HepG2 (cell line): ENCODE measurements at regions not wholly inside any gene's neighbourhood (a gene's known extent, or its start where the extent isn't known, plus 50 kb on each side); places are given as distances from the start of the nearest gene placed in this dataset.

Source experiments
- ATAC-seq: fragments of 200-7000 bp; cut with Tn5 transposase; 3 replicates; pipeline ENCODE4 v1.9.1; 2020; ENCODE audit warnings: mild to moderate bottlenecking, moderate library complexity
- BruUV-seq: library from RNA; stranded (reverse); fragments of 400-500 nt; replicated peaks from 2 replicates; lab custom pipeline; 2021; lab: Mats Ljungman, UMichigan
- CTCF ChIA-PET: fragments of 300-600 bp; formaldehyde crosslinking; extraction: SDS; loops from one replicate; lab custom pipeline; 2021; ENCODE audit warnings: low total read pairs, inconsistent platforms, low intra/inter-chr PET ratio; lab: Yijun Ruan, JAX
- POLR2A ChIA-PET: fragments of 350-600 bp; sonication (Branson Sonifier 250); formaldehyde crosslinking; loops from one replicate; lab custom pipeline; 2020; ENCODE audit warnings: antibody characterized with exemption, inconsistent platforms; lab: Yijun Ruan, JAX
- DNase-seq: peaks from one replicate; pipeline ENCODE4 v3.0.0-alpha.2; 2015; ENCODE audit warnings: low spot score
- FAIRE-seq: peaks from 3 replicates; lab custom pipeline; 2011; peaks lifted over from hg19 to GRCh38; lab: Jason Lieb, UNC
- H2AFZ ChIP-seq: one replicate; pipeline ENCODE4 v1.6.1; 2011; ENCODE audit warnings: low read length, inconsistent platforms
- H3K27ac ChIP-seq: fragments of 300-600 bp; 3 replicates; pipeline ENCODE4 v1.8.0; 2011; ENCODE audit warnings: mixed run types, mild to moderate bottlenecking, mixed read lengths, low read length, inconsistent platforms; ENCODE audit not compliant: insufficient read depth; ENCODE audit errors: extremely low read length
- H3K27me3 ChIP-seq, 2 experiments: fragments of 200-600 bp in 1 of 2; 2 replicates in 1 of 2; 3 replicates in 1 of 2; pipeline versions ENCODE4 v1.6.0 to v1.8.0; 2011; ENCODE audit warnings: low read length in 2 of 2, mild to moderate bottlenecking in 2 of 2, moderate library complexity in 2 of 2, inconsistent platforms in 1 of 2; ENCODE audit not compliant: insufficient read depth in 2 of 2, control insufficient read depth in 1 of 2
- H3K36me3 ChIP-seq, 2 experiments: fragments of 200-600 bp in 1 of 2; replicated peaks in 1 of 2; 2 replicates in 1 of 2; 3 replicates in 1 of 2; pipeline versions ENCODE4 v1.5.1 to v1.8.0; 2011; ENCODE audit warnings: low read length in 2 of 2, inconsistent platforms in 1 of 2; ENCODE audit not compliant: insufficient read depth in 2 of 2, control insufficient read depth in 1 of 2
- H3K4me1 ChIP-seq: 2 replicates; pipeline ENCODE4 v1.5.1; 2012; ENCODE audit warnings: low read length, inconsistent platforms; ENCODE audit not compliant: insufficient read depth
- H3K4me2 ChIP-seq: 2 replicates; pipeline ENCODE4 v1.6.0; 2011; ENCODE audit warnings: low read depth, low read length, inconsistent platforms
- H3K4me3 ChIP-seq, 3 experiments: fragments of 200-600 bp in 1 of 3; sonication (generic), shearing (Covaris generic) in 1 of 3; replicated peaks in 1 of 3; 2 replicates each; pipeline ENCODE4 v1.5.1; 2011 to 2016; ENCODE audit warnings: low read length in 3 of 3, inconsistent platforms in 2 of 3, low read depth in 2 of 3, mild to moderate bottlenecking in 2 of 3, control low read depth in 1 of 3, mixed read lengths in 1 of 3; ENCODE audit not compliant: insufficient read depth in 1 of 3
- H3K79me2 ChIP-seq: one replicate; pipeline ENCODE4 v1.6.1; 2011; ENCODE audit warnings: low read length, inconsistent platforms; ENCODE audit not compliant: insufficient read depth
- H3K9ac ChIP-seq: 2 replicates; pipeline ENCODE4 v1.6.0; 2011; ENCODE audit warnings: mild to moderate bottlenecking, low read depth, low read length, inconsistent platforms; ENCODE audit not compliant: insufficient read depth
- H3K9me3 ChIP-seq: 2 replicates; pipeline ENCODE4 v1.5.1; 2012; ENCODE audit warnings: mild to moderate bottlenecking, low read length
- H4K20me1 ChIP-seq: 2 replicates; pipeline ENCODE4 v1.6.0; 2011; ENCODE audit warnings: inconsistent platforms, mild to moderate bottlenecking, low read length, moderate library complexity; ENCODE audit not compliant: insufficient read depth
- CBFB ChIP-seq: sonication (generic); formaldehyde crosslinking; IDR thresholded peaks from 2 replicates; pipeline ENCODE4 v1.4.0; 2020; ENCODE audit warnings: missing genetic modification reagents
- CBX1 ChIP-seq: IDR thresholded peaks from one replicate; pipeline ENCODE4 v1.6.1; 2016; ENCODE audit warnings: antibody characterized with exemption, low read depth
- HOXA5 ChIP-seq: sonication (generic); formaldehyde crosslinking; IDR thresholded peaks from 2 replicates; pipeline ENCODE4 v1.4.0; 2020; ENCODE audit warnings: missing genetic modification reagents
- IKZF1 ChIP-seq: fragments of 450-650 bp; IDR thresholded peaks from 2 replicates; pipeline ENCODE4 v1.7.1; 2016
- JUN ChIP-seq: sonication (generic); formaldehyde crosslinking; IDR thresholded peaks from 2 replicates; pipeline ENCODE4 v1.4.0; 2020; ENCODE audit warnings: mild to moderate bottlenecking, missing genetic modification reagents
- KAT8 ChIP-seq: IDR thresholded peaks from 2 replicates; pipeline ENCODE4 v1.6.1; 2016; ENCODE audit warnings: missing genetic modification reagents, missing compliant biosample characterization
- NR3C1 ChIP-seq: sonication (generic); formaldehyde crosslinking; IDR thresholded peaks from 2 replicates; pipeline ENCODE4 v1.4.0; 2020; ENCODE audit warnings: missing genetic modification reagents
- PRPF4 ChIP-seq: fragments of 200-400 bp; formaldehyde crosslinking; IDR thresholded peaks from 2 replicates; pipeline ENCODE4 v1.6.1; 2016; ENCODE audit warnings: low read length, low read depth; ENCODE audit not compliant: poor library complexity, severe bottlenecking
- SMAD9 ChIP-seq: sonication (generic); formaldehyde crosslinking; IDR thresholded peaks from 2 replicates; pipeline ENCODE4 v1.5.1; 2020; ENCODE audit warnings: mild to moderate bottlenecking, missing genetic modification reagents
- SRSF9 ChIP-seq: fragments of 200-400 bp; formaldehyde crosslinking; IDR thresholded peaks from 2 replicates; pipeline ENCODE4 v1.6.1; 2018; ENCODE audit warnings: borderline replicate concordance, mild to moderate bottlenecking, low read depth, low read length; ENCODE audit not compliant: insufficient read depth, poor library complexity, severe bottlenecking
- U2AF2 ChIP-seq: fragments of 200-400 bp; formaldehyde crosslinking; IDR thresholded peaks from 2 replicates; pipeline ENCODE4 v1.6.1; 2017; ENCODE audit warnings: low read depth, mild to moderate bottlenecking, low read length
- ZFAT ChIP-seq: sonication (generic); formaldehyde crosslinking; conservative IDR thresholded peaks from 2 replicates; pipeline ENCODE4 v1.8.1; 2023; ENCODE audit warnings: missing genetic modification reagents, inconsistent platforms
- ZNF275 ChIP-seq: sonication (generic); formaldehyde crosslinking; IDR thresholded peaks from 2 replicates; pipeline ENCODE4 v1.8.0; 2022; ENCODE audit warnings: missing genetic modification reagents, mild to moderate bottlenecking, inconsistent platforms, borderline replicate concordance
- ZNF382 ChIP-seq: sonication (generic); formaldehyde crosslinking; IDR thresholded peaks from 2 replicates; pipeline ENCODE4 v1.5.0; 2020; ENCODE audit warnings: missing genetic modification reagents, mild to moderate bottlenecking, borderline replicate concordance
- ZNF557 ChIP-seq: sonication (generic); formaldehyde crosslinking; IDR thresholded peaks from 2 replicates; pipeline ENCODE4 v1.4.0; 2020; ENCODE audit warnings: missing genetic modification reagents
- ZNF616 ChIP-seq: sonication (generic); formaldehyde crosslinking; IDR thresholded peaks from 2 replicates; pipeline ENCODE4 v1.5.0; 2020; ENCODE audit warnings: low read depth, mild to moderate bottlenecking, missing genetic modification reagents
- ZNF703 ChIP-seq: sonication (generic); formaldehyde crosslinking; IDR thresholded peaks from 2 replicates; pipeline ENCODE4 v1.5.1; 2020; ENCODE audit warnings: missing genetic modification reagents, mild to moderate bottlenecking, moderate library complexity, borderline replicate concordance
- WGBS: methylation state at CpG from one replicate; pipeline ENCODE4 v1.1.6; 2017; ENCODE audit warnings: low lambda C conversion rate; 5-methylcytosine and 5-hydroxymethylcytosine counted together
- in situ Hi-C: cut with HindIII; loops from 2 replicates; pipeline ENCODE4 v1.10.0; 2017; ENCODE audit warnings: low pct_unique_long_range_greater_than_20kb; ENCODE audit not compliant: extremely low pct_ligation_motif_present
- intact Hi-C: fragments of 100-400 bp; cut with micrococcal nuclease; formaldehyde crosslinking; loops from one replicate; pipeline ENCODE4 v1.10.0; 2022; ENCODE audit not compliant: unreplicated experiment

- in situ Hi-C loops (no loop called here), intact Hi-C loops (no loop called here)
- no TSS peak for BruUV-seq
- Histone ChIP-seq H2AFZ (no peak overlapping the region), H3K4me1 (no peaks in the 10 kb centered on the region), H3K4me3 (no peak overlapping the region), H3K36me3 (no peaks in the 10 kb centered on the region), H3K27ac (no peak overlapping the region), H3K79me2 (no peaks in the 10 kb centered on the region), H3K9me3 (no peaks in the 10 kb centered on the region), H4K20me1 (no peaks in the 10 kb centered on the region), H3K27me3 (no peaks in the 10 kb centered on the region), H3K4me2 (no peak overlapping the region), H3K9ac (no peak overlapping the region)
- ATAC-seq: no peak
- CTCF ChIA-PET: no interaction called here
- DNase-seq: no peak
- TF ChIP-seq U2AF2 (peak; percentile 81; the same call in 1 of the 2 replicates), KAT8 (CRISPR knock-in tag) (no peak), SRSF9 (peak; percentile 51)
- whole genome bisulfite sequencing: 4% methylated on average over 1 of the region's 1 CpG
- no peak for FAIRE-seq
- POLR2A ChIA-PET: no interaction called here
Measured at GRCh38 chr5:87529486-87530076, 116.9 kb upstream of the CCNH start.

DNA sequence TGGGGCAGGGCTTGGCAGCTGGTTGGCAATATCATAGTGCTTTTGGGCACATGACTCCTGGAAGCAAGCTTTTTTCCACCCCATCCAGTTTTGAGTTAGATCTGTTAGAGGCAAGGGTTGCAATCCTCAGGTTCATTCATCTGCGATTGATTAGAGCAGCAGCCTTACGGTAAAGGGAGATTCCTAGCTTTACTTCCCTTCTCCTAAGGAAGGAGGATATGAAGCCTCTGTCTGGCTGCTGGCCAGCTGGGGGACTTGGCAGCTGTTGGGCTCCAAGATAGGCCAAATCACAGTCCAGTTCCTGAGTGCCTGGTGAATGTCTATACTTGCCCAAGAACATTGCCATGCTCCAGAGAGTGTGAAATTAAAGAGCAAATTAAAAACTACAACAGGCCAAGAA, 113.4 kb upstream of the CCNH start:
- H3K27ac ChIP-seq: no peak overlapping the region
- no peak for FAIRE-seq
- BruUV-seq: no TSS peak
- intact Hi-C loops: no loop called here
- TF ChIP-seq CBFB (CRISPR knock-in tag) (no peak), HOXA5 (CRISPR knock-in tag) (no peak), ZNF275 (no peak), ZNF382 (CRISPR knock-in tag) (no peak), PRPF4 (no peak), ZNF703 (CRISPR knock-in tag) (no peak), IKZF1 (no peak), CBX1 (no peak), ZFAT (no peak), JUN (CRISPR knock-in tag) (no peak), ZNF616 (CRISPR knock-in tag) (no peak), NR3C1 (no peak), SMAD9 (CRISPR knock-in tag) (no peak), ZNF557 (CRISPR knock-in tag) (no peak), U2AF2 (no peak)
- TF ChIP-seq, all 625 proteins: peak for 0
- Histone ChIP-seq H3K4me2 (no peak overlapping the region), H3K36me3 (no peaks in the 10 kb centered on the region), H3K79me2 (no peaks in the 10 kb centered on the region), H3K4me3 (no peak overlapping the region), H2AFZ (no peak overlapping the region), H3K9me3 (no peaks in the 10 kb centered on the region), H3K4me1 (no peaks in the 10 kb centered on the region), H3K9ac (no peak overlapping the region), H4K20me1 (no peaks in the 10 kb centered on the region), H3K27me3 (no peaks in the 10 kb centered on the region)
- ATAC-seq (no peak), DNase-seq (no peak)
- POLR2A ChIA-PET: no interaction called here
- CTCF ChIA-PET: no interaction called here
- WGBS: 0% methylated on average over 2 of the region's 2 CpGs
- in situ Hi-C loops: no loop called here
